SU-DHL-6 (cell line): ENCODE measurements at regions not wholly inside any gene's neighbourhood (a gene's known extent, or its start where the extent isn't known, plus 50 kb on each side); places are given as distances from the start of the nearest gene placed in this dataset.

Experiments used
- H2AFZ ChIP-seq: fragments of 200-600 bp; sonication (generic); 2 replicates; pipeline ENCODE4 v1.6.1; 2014; ENCODE audit warnings: low read depth, mild to moderate bottlenecking, moderate library complexity, mixed read lengths, antibody characterized with exemption, low read length; ENCODE audit not compliant: severe bottlenecking
- H3F3A ChIP-seq: fragments of 200-600 bp; shearing (Covaris generic); 2 replicates; pipeline ENCODE4 v1.6.0; 2016; ENCODE audit warnings: antibody characterized with exemption, mild to moderate bottlenecking; ENCODE audit not compliant: insufficient read depth
- H3K27ac ChIP-seq: fragments of 200-600 bp; sonication (generic); 2 replicates; pipeline ENCODE4 v1.5.1; 2016; ENCODE audit warnings: low read depth, mild to moderate bottlenecking, low read length, moderate library complexity, mixed read lengths
- H3K27me3 ChIP-seq: fragments of 200-600 bp; sonication (generic), shearing (Covaris generic); 2 replicates; pipeline ENCODE4 v1.6.0; 2014; ENCODE audit warnings: mild to moderate bottlenecking, low read length
- H3K36me3 ChIP-seq: fragments of 200-600 bp; sonication (generic); 2 replicates; pipeline ENCODE4 v1.6.1; 2014; ENCODE audit warnings: mild to moderate bottlenecking, low read length, mixed read lengths
- H3K4me2 ChIP-seq: fragments of 300-600, 200-600 bp; shearing (Covaris generic), sonication (generic); 2 replicates; pipeline ENCODE4 v1.6.0; 2014; ENCODE audit warnings: low read length, low read depth, mild to moderate bottlenecking; ENCODE audit not compliant: poor library complexity, severe bottlenecking
- H3K4me3 ChIP-seq: fragments of 200-600 bp; sonication (generic); 2 replicates; pipeline ENCODE4 v1.5.1; 2014; ENCODE audit warnings: antibody characterized with exemption, low read length, mild to moderate bottlenecking, mixed read lengths; ENCODE audit not compliant: insufficient read depth, poor library complexity, severe bottlenecking
- H3K79me2 ChIP-seq: fragments of 200-600 bp; sonication (generic); 2 replicates; pipeline ENCODE4 v1.6.1; 2014; ENCODE audit warnings: mild to moderate bottlenecking, low read length, moderate library complexity; ENCODE audit not compliant: insufficient read depth
- H3K9ac ChIP-seq: fragments of 200-600 bp; sonication (generic); 2 replicates; pipeline ENCODE4 v1.7.0; 2014; ENCODE audit warnings: mild to moderate bottlenecking, low read length
- H3K9me2 ChIP-seq: fragments of 200-600 bp; sonication (generic); replicated peaks from 2 replicates; pipeline ENCODE4 v1.6.1; 2014; ENCODE audit warnings: low read length; ENCODE audit not compliant: insufficient read depth
- H3K9me3 ChIP-seq: fragments of 200-600 bp; sonication (generic); 2 replicates; pipeline ENCODE4 v1.6.1; 2014; ENCODE audit warnings: low read length, mixed read lengths; ENCODE audit not compliant: insufficient read depth
- H4K20me1 ChIP-seq: fragments of 200-600 bp; sonication (generic); 2 replicates; pipeline ENCODE4 v1.6.1; 2014; ENCODE audit warnings: low read depth, mild to moderate bottlenecking, antibody characterized with exemption, low read length, moderate library complexity, mixed read lengths
- EZH2phosphoT487 ChIP-seq: fragments of 200-600 bp; sonication (generic), shearing (Covaris generic); conservative IDR thresholded peaks from 2 replicates; pipeline ENCODE4 v1.6.1; 2018; ENCODE audit warnings: mild to moderate bottlenecking, antibody characterized with exemption, low read length, moderate library complexity, mixed read lengths
- TF ChIP-seq, protein P1 (sequence below): fragments of 200-600 bp; sonication (generic); IDR thresholded peaks from one replicate; pipeline ENCODE4 v1.5.1; 2017; ENCODE audit warnings: antibody characterized with exemption, mild to moderate bottlenecking, low read length, moderate library complexity; ENCODE audit not compliant: insufficient read depth, poor library complexity, severe bottlenecking

DNA sequence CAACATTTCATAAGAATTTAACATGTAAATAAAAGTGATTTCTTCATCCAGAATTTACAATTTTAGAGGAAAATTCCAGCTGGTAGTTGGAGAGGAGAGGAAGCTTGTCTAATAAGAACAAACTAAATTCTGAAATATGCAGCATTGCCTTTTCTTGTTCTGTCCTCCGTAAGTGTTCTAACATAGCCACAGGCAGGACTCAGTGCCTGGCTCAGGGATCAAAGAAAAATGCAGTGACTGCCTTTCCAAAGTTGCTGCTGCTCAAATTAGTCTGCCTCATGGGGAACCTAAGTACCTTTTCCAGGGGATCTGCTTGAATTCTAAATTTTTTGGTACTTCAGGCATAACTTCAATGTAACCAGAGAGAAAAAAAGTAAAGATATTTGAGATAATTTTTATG, 713.0 kb upstream of the CADM2 start:
- no peak overlapping the region for H2AFZ ChIP-seq

DNA sequence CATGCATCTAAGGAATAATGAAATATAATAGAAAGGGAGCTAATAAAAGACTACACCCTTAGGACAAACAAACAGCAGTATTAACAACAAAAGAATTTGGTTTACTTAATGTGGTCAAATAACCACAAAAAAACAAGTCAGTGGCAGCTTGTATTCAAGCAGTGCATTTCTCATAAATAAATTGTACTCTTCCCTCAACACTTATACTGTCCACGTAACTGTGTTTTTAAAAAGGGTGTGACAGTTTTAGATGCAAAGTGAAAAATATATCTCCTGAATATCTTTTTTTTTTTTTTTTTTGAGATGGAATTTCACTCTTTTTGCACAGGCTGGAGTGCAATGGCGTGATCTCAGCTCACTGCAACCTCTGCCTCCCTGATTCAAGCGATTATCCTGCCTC, 698.2 kb upstream of the CADM2 start:
- TF ChIP-seq EZH2phosphoT487, result no peak
- TF ChIP-seq, protein P1, sequence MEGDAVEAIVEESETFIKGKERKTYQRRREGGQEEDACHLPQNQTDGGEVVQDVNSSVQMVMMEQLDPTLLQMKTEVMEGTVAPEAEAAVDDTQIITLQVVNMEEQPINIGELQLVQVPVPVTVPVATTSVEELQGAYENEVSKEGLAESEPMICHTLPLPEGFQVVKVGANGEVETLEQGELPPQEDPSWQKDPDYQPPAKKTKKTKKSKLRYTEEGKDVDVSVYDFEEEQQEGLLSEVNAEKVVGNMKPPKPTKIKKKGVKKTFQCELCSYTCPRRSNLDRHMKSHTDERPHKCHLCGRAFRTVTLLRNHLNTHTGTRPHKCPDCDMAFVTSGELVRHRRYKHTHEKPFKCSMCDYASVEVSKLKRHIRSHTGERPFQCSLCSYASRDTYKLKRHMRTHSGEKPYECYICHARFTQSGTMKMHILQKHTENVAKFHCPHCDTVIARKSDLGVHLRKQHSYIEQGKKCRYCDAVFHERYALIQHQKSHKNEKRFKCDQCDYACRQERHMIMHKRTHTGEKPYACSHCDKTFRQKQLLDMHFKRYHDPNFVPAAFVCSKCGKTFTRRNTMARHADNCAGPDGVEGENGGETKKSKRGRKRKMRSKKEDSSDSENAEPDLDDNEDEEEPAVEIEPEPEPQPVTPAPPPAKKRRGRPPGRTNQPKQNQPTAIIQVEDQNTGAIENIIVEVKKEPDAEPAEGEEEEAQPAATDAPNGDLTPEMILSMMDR, result no peak
- no peak overlapping the region for H3K27ac ChIP-seq
- no peak overlapping the region for H3K4me3 ChIP-seq
- no peaks in the 10 kb centered on the region for H3K9me2 ChIP-seq
- no peaks in the 10 kb centered on the region for H3K79me2 ChIP-seq
- H3K36me3 ChIP-seq, result peaks cover 4% of the 10 kb centered on the region; the same call in 1 of the 2 replicates
- H3K27me3 ChIP-seq, result no peaks in the 10 kb centered on the region
- no peak overlapping the region for H2AFZ ChIP-seq
- no peak overlapping the region for H3K9ac ChIP-seq
- no peak overlapping the region for H3K4me2 ChIP-seq
- H3F3A ChIP-seq, result no peaks in the 10 kb centered on the region
- no peaks in the 10 kb centered on the region for H3K9me3 ChIP-seq
- H4K20me1 ChIP-seq, result no peaks in the 10 kb centered on the region

More for the DNA sequence above, 713.0 kb upstream of the CADM2 start:
- H3K27ac ChIP-seq, result no peak overlapping the region
- no peaks in the 10 kb centered on the region for H3K27me3 ChIP-seq
- H3K79me2 ChIP-seq, result no peaks in the 10 kb centered on the region
- H3K9me3 ChIP-seq, result no peaks in the 10 kb centered on the region; the same call in 1 of the 2 replicates
- TF ChIP-seq, protein P1, result no peak
- TF ChIP-seq EZH2phosphoT487, result no peak
- no peak overlapping the region for H3K4me2 ChIP-seq
- H3F3A ChIP-seq, result no peaks in the 10 kb centered on the region
- H4K20me1 ChIP-seq, result no peaks in the 10 kb centered on the region
- no peaks in the 10 kb centered on the region for H3K36me3 ChIP-seq
- no peak overlapping the region for H3K9ac ChIP-seq
- no peaks in the 10 kb centered on the region for H3K9me2 ChIP-seq
- H3K4me3 ChIP-seq, result no peak overlapping the region

DNA sequence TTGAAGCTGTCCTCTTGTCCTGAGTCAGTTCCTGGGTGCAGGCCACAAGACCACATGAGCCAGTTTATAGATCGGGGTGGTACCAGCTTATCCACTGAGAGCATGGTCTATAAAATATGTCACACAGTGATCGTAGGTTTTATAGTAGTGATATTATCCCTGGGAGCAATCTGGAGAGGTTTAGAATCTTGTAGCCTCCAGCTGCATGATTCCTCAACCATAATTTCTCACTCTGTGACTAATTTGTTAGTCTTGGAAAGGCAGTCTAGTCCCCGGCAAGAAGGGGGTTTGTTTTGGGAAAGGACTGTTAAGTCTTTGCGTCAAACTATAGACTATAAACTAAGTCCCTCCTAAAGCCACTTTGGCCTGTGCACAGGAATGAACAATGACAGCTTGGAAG, 693.0 kb upstream of the CADM2 start:
- H3K9me3 ChIP-seq, result no peaks in the 10 kb centered on the region
- peak overlapping the region; percentile 14 for H2AFZ ChIP-seq
- no peaks in the 10 kb centered on the region for H3F3A ChIP-seq
- no peaks in the 10 kb centered on the region for H3K27me3 ChIP-seq
- TF ChIP-seq, protein P1, result no peak
- no peak for TF ChIP-seq EZH2phosphoT487
- no peak overlapping the region for H3K4me2 ChIP-seq
- no peak overlapping the region for H3K9ac ChIP-seq
- H3K27ac ChIP-seq, result no peak overlapping the region
- no peaks in the 10 kb centered on the region for H4K20me1 ChIP-seq
- H3K79me2 ChIP-seq, result no peaks in the 10 kb centered on the region
- H3K4me3 ChIP-seq, result no peak overlapping the region
- H3K9me2 ChIP-seq, result no peaks in the 10 kb centered on the region
- H3K36me3 ChIP-seq, result no peaks in the 10 kb centered on the region

DNA sequence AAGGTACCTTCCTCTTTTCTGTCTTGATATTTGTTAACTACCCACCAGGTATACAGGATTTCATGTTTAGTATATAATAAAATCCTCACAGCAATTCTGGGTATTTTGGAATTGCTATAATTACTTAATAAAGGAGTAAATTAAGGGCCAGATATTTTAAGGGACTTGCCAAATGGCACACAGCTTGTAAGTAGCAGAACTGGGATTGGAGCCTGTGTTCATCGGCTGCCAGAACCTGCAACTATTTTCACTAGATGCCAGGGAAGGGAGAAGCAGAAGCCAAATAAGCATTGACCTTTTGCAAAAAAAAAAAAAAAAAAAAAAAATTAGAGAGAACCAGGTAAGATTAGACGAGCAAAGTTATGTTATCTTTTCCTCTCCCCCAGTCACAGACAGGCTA, 683.3 kb upstream of the CADM2 start:
- no peak overlapping the region for H3K9ac ChIP-seq
- H3K27ac ChIP-seq, result no peak overlapping the region
- no peaks in the 10 kb centered on the region for H4K20me1 ChIP-seq
- H3K79me2 ChIP-seq, result no peaks in the 10 kb centered on the region
- H3K27me3 ChIP-seq, result no peaks in the 10 kb centered on the region
- no peaks in the 10 kb centered on the region for H3F3A ChIP-seq
- H2AFZ ChIP-seq, result no peak overlapping the region
- no peak overlapping the region for H3K4me2 ChIP-seq
- no peaks in the 10 kb centered on the region for H3K9me3 ChIP-seq
- TF ChIP-seq, protein P1, result no peak
- TF ChIP-seq EZH2phosphoT487, result no peak
- no peaks in the 10 kb centered on the region for H3K9me2 ChIP-seq
- no peak overlapping the region for H3K4me3 ChIP-seq
- H3K36me3 ChIP-seq, result no peaks in the 10 kb centered on the region
